ENCODE measurements at regions not wholly inside any gene's neighbourhood (a gene's known extent, or its start where the extent isn't known, plus 50 kb on each side); places are given as distances from the start of the nearest gene placed in this dataset.
"Not testable (repeated sequence)": the region's sequence is repeated elsewhere in the genome, so short reads cannot be mapped to it uniquely, and the experiment has no call there.

DNA sequence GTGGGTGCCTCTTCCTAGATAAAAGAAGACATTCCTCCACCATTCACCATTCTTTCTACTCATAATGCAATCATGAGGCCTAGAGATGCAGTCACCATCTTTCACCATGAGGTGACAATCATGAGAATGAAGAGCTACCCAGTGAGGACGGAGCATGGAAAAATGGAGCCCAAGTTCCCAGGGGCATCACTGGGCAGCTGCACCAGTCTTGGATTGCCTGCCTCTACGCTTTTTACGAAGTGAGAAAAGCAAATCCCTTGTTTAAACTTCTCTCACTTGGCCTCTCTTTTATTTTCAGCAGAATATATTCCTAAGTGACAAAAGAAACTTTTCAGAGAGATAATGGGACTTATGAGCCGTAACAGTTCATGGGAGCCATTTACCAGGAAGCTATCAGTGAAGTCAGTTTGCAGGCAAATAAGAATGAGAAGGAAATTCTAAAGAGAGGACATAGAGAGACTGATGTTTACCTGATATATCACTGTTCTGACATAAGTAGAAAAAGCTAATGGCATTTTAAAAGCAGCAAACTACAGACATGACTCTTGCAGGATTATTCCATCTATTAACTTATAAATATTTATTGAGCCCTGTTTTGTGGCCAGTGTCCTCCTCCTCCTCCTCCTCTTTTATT is 90.0 kb upstream of the CPNE4 start:
- no peaks in the 10 kb centered on the region for H3K36me3 ChIP-seq
- DNase-seq (no peak), ATAC-seq (no peak)
- H3K27me3 ChIP-seq = no peaks in the 10 kb centered on the region
- no peak overlapping the region for H3K4me3 ChIP-seq
- H3K4me1 ChIP-seq = no peaks in the 10 kb centered on the region
- TF ChIP-seq, protein P1, sequence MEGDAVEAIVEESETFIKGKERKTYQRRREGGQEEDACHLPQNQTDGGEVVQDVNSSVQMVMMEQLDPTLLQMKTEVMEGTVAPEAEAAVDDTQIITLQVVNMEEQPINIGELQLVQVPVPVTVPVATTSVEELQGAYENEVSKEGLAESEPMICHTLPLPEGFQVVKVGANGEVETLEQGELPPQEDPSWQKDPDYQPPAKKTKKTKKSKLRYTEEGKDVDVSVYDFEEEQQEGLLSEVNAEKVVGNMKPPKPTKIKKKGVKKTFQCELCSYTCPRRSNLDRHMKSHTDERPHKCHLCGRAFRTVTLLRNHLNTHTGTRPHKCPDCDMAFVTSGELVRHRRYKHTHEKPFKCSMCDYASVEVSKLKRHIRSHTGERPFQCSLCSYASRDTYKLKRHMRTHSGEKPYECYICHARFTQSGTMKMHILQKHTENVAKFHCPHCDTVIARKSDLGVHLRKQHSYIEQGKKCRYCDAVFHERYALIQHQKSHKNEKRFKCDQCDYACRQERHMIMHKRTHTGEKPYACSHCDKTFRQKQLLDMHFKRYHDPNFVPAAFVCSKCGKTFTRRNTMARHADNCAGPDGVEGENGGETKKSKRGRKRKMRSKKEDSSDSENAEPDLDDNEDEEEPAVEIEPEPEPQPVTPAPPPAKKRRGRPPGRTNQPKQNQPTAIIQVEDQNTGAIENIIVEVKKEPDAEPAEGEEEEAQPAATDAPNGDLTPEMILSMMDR (IDR thresholded peaks at IDR 0.05) = no peak
- no peak for TF ChIP-seq POLR2A (IDR thresholded peaks at IDR 0.05)
- peaks cover 0 to 11% (median 0%) of the 10 kb centered on the region in 12 donors for H3K9me3 ChIP-seq
- intact Hi-C loops (cut with DNase I) = no loop called here
- 75 to 83% (median 80%) methylated on average over 4 of the region's 4 CpGs for WGBS, 4 donors
- H3K27ac ChIP-seq = no peak overlapping the region

DNA sequence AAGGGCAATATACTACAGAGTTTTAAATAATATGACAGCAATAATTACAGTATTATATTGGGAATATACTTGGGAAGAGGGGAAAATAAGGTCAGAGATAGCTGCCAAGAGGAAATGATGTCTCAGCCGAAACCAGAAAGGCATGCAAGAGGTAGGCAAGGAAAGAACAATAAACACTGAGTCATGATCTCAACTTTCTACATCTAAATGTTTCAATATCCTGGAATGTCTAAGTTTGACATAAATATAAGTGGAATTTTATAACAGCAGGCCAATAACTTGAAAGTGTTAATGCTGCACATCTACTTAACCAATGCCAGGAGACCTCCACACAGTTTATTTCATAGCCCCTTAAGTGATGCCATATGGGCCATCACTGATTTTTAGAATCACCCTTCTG is 99.8 kb upstream of the CPNE4 start:
- Histone ChIP-seq H3K27me3 (peaks cover 0 to 6% (median 0%) of the 10 kb centered on the region in 9 donors), H3K9me3 (no peaks in the 10 kb centered on the region), H3K4me1 (no peaks in the 10 kb centered on the region), H3K36me3 (no peaks in the 10 kb centered on the region), H3K27ac (no peak overlapping the region), H3K4me3 (no peak overlapping the region)
- no peak for TF ChIP-seq POLR2A (IDR thresholded peaks at IDR 0.05)
- TF ChIP-seq, protein P1 (IDR thresholded peaks at IDR 0.05) = no peak
- intact Hi-C loops (cut with DNase I) = no loop called here
- 42 to 56% (median 49%) methylated on average over 1 of the region's 1 CpG for WGBS, 4 donors
- no peak for ATAC-seq
- DNase-seq = no peak

DNA sequence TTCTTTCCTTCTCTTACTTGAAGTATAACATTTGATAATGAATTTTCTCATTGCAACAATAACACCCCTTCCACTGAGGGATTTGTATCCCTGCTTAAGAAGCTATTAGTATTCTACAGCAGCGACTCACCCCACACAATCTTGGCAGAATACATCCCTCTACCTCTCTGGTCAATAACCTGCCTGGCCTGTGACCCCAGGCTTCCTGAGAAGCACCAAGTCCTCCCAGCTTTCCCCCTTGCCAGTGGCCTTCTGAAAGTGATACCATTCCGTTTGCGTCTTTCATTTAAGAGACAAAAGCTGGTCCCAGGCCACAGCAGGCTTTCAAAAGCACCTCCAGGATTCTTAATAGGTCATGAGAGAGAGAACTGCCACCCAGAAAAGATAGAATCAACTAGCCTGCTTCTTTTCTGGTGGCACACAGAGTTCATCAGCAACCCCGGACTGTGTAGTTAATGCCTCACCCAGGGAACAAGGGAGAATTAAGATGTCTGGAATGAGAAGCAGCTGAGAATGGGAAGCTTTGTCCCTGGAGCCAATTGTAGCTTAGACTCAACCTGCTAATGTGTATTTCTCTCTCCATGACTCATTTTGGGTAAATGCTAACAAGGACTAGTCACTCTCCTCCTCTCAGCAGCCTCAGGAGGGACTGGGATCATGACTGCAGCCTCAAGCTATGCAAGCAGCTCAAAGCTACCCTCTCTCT is 101.0 kb upstream of the CPNE4 start:
- Histone ChIP-seq H3K27me3 (peaks cover 0 to 6% (median 0%) of the 10 kb centered on the region in 9 donors), H3K36me3 (no peaks in the 10 kb centered on the region), H3K9me3 (no peaks in the 10 kb centered on the region), H3K27ac (no peak overlapping the region), H3K4me3 (no peak overlapping the region), H3K4me1 (no peaks in the 10 kb centered on the region)
- TF ChIP-seq POLR2A (IDR thresholded peaks at IDR 0.05) = no peak
- TF ChIP-seq, protein P1 (IDR thresholded peaks at IDR 0.05) = no peak
- ATAC-seq (no peak), DNase-seq (no peak)
- WGBS, 4 donors = 61 to 71% (median 67%) methylated on average over 4 of the region's 4 CpGs
- intact Hi-C loops (cut with DNase I) = no loop called here

DNA sequence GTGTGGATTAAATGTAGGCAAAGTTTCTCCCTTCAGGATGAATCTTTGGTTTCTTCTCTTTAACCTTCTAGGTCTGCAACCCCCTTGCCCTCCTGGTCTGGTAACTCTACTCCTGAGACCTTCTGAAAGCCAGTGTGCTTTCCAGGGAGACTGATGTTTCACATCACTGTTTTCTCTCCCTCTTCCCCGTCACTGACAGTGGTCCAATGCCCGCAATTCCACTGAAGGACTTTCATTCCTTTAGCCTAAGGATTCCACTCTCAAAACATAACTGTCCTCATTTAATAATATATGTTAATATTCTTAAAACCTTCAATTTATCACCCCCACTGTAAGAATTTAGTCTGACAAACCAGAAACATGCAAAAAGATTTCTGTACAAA is 101.5 kb upstream of the CPNE4 start:
- no peak for TF ChIP-seq POLR2A (IDR thresholded peaks at IDR 0.05)
- TF ChIP-seq, protein P1 (IDR thresholded peaks at IDR 0.05) = no peak
- H3K4me3 ChIP-seq = no peak overlapping the region
- no peaks in the 10 kb centered on the region for H3K9me3 ChIP-seq
- H3K27me3 ChIP-seq = peaks cover 0 to 6% (median 0%) of the 10 kb centered on the region in 9 donors
- intact Hi-C loops (cut with DNase I) = no loop called here
- no peaks in the 10 kb centered on the region for H3K4me1 ChIP-seq
- no peak for DNase-seq
- 59 to 69% (median 68%) methylated on average over 2 of the region's 2 CpGs for WGBS, 4 donors
- ATAC-seq = no peak
- no peaks in the 10 kb centered on the region for H3K36me3 ChIP-seq
- no peak overlapping the region for H3K27ac ChIP-seq

DNA sequence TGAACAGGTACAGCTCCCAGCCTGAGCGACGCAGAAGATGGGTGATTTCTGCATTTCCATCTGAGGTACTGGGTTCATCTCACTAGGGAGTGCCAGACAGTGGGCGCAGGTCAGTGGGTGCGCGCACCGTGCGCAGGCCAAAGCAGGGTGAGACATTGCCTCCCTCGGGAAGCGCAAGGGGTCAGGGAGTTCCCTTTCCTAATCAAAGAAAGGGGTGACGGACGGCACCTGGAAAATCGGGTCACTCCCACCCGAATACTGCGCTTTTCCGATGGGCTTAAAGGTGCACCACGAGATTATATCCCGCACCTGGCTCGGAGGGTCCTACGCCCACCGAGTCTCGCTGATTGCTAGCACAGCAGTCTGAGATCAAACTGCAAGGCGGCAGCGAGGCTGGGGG is 102.1 kb upstream of the CPNE4 start:
- 42 to 66% (median 58%) methylated on average over 23 of the region's 23 CpGs for WGBS, 4 donors
- H3K9me3 ChIP-seq; intact Hi-C loops (cut with DNase I); DNase-seq; H3K27me3 ChIP-seq; H3K4me1 ChIP-seq; H3K36me3 ChIP-seq; H3K4me3 ChIP-seq; ATAC-seq; H3K27ac ChIP-seq: not testable (repeated sequence)
